HEK293T (cell line): ENCODE measurements at regions not wholly inside any gene's neighbourhood (a gene's known extent, or its start where the extent isn't known, plus 50 kb on each side); places are given as distances from the start of the nearest gene placed in this dataset.

Experiments used
- ELF4 ChIP-seq: fragments of 450-650 bp; IDR thresholded peaks from 2 replicates; pipeline ENCODE4 v1.6.1; 2017; ENCODE audit warnings: antibody characterized with exemption
- FOXK2 ChIP-seq: fragments of 450-650 bp; IDR thresholded peaks from 2 replicates; pipeline ENCODE4 v1.6.1; 2016; ENCODE audit warnings: mild to moderate bottlenecking

- no peak for TF ChIP-seq FOXK2
- TF ChIP-seq ELF4 = no peak
Observed at GRCh38 chr10:53432035-53432434, 659.5 kb upstream of the MBL2 start.
